HFF-Myc (cell line): ENCODE measurements at regions not wholly inside any gene's neighbourhood (a gene's known extent, or its start where the extent isn't known, plus 50 kb on each side); places are given as distances from the start of the nearest gene placed in this dataset.

Source experiments
- DNase-seq: peaks from one replicate; pipeline ENCODE4 v3.0.0-alpha.2; 2011; ENCODE audit warnings: low read depth; ENCODE audit errors: extremely low read depth
- H3K4me3 ChIP-seq: replicated peaks from 2 replicates; pipeline ENCODE4 v1.5.1; 2011; ENCODE audit warnings: low read depth, mild to moderate bottlenecking, control low read depth, low read length
- CTCF ChIP-seq: IDR thresholded peaks from 2 replicates; pipeline ENCODE4 v1.5.1; 2012; ENCODE audit warnings: mild to moderate bottlenecking, low read depth, low read length, control low read depth; ENCODE audit errors: missing control alignments

DNA sequence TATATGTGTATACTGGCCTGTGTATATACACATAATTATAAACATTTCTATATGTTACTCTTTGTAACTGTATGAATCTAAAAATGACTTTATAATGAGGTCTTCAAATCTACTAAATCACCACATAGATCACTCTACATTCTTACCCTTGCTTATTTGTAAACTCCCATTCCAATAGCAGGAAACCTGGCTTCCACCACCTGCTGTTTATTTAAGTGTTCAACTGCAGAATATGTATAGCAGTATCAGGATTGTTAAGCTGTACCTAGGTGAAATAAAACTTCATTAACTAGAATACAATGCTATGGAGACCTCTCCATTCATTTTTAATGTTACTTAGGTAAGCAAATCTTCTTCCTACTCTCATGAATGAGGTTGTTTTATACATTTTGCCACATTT, 1351.1 kb upstream of the B3GALT2 start:
- TF ChIP-seq CTCF: no peak
- no peak overlapping the region for H3K4me3 ChIP-seq
- DNase-seq: no peak

DNA sequence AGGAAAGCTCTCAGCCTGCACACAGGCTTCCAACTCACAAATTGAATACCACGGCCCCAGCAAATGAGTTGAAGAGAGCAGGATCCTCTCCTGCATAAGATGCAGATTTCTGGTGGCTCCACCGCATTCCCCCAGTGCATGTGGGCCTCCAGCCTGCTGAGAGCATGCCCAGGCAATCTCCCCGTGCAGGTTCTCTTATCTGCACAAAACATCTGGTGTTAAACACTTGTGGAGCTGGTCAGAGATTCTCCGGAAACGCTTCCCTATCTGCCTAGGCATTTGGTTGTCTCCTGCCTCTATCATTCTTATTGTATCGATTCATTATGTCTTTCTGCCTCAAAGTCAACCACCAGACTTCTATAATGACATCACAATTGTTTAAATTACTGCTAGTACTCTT, 1349.0 kb upstream of the B3GALT2 start:
- DNase-seq: peak; percentile 42
- TF ChIP-seq CTCF: no peak
- H3K4me3 ChIP-seq: no peak overlapping the region

DNA sequence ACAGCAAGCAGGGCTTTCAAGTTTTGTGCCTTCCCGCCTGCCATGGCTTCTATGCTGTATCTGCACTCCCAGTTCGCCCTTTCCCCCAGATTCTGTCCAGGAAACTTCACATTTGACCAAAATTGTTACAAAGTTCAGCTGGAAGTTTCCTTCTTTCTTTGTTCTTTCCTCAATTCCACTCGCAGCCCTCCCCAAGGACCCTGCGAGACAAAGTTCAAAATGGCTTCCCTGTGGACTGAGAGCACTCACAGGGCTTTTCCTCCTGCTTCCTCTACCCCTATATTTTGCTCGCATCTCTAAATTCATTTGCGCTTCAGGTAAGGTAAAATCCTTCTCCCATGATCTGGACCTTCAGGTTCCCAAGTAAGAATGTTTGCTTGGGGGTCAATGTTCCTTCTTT, 1348.4 kb upstream of the B3GALT2 start:
- no peak overlapping the region for H3K4me3 ChIP-seq
- DNase-seq: no peak
- no peak for TF ChIP-seq CTCF

DNA sequence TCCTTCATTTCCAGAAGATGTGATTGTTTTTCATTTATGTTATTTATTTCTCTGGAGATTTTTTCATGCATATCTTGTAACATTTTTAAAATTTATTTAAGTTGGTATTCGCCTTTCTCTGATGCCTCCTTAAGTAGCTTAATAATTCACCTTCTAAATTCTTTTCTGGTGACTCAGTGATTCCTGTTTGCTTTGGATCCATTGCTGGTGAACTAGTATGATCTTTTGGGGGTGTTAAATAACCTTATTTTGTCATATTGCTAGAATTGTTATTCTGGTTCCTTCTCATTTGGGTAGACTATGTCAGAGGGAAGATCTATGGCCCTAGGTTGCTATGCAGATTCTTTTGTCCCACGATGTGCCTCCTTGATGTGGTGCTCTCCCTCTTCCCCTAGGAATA, 1347.2 kb upstream of the B3GALT2 start:
- no peak for DNase-seq
- no peak overlapping the region for H3K4me3 ChIP-seq
- no peak for TF ChIP-seq CTCF

DNA sequence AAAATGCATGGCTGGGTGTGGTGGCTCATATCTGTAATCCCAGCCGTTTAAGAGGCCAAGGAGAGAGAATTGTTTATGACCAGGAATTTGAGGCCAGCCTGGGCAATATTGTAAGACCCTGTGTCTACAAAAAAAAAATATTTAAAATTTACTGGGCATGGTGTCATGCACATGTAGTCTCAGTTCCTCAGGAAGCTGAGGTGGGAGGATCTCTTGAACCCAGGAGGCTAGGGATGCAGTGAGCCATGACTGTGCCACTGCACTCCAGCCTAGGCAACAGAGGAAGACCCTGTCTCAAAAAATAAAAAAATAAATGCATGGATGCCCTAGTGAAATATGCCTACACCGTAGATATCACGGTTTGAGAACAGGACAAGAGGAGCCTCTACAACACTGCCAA, 1331.2 kb upstream of the B3GALT2 start:
- no peak for TF ChIP-seq CTCF
- no peak overlapping the region for H3K4me3 ChIP-seq
- DNase-seq: no peak

DNA sequence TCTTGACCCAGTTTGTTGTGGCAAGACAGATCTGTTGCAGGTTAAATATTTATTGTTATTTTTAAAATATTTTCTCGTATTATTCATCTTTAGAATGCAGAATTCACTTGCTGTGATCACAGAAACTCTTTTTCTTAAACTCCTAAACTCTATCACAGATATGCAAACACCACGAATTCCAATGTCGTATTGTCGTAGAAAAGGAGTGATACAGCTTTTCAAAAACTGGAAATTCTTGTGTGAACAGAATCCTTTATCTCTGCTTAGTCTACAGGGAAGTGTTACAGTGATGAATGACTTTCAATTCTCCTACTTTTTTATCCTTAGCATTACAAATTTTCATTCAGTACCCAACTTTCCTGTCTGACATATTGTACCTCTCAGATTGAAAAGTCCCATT, 1329.5 kb upstream of the B3GALT2 start:
- no peak overlapping the region for H3K4me3 ChIP-seq
- no peak for DNase-seq
- no peak for TF ChIP-seq CTCF

DNA sequence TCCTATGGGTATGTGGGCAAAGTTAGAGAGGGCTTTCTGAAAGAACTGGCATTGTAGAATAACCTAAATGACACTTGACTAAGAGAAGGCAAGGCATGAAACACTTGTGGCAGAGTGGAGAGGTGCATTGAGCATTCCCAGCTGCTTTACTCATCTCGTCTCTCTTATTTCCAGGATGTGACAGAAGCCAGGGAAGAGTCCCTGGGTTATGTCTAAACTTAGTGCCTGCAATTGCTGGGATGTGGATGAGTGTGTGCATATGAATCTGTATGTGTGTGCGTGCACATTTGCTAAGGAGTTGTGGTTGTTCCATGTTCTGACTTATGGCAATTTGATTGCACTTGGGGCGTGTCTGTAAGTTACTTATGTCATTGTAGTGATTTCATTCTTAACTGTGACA, 1326.5 kb upstream of the B3GALT2 start:
- no peak for TF ChIP-seq CTCF
- no peak overlapping the region for H3K4me3 ChIP-seq
- no peak for DNase-seq
